DOHH2 (cell line): ENCODE measurements at regions not wholly inside any gene's neighbourhood (a gene's known extent, or its start where the extent isn't known, plus 50 kb on each side); places are given as distances from the start of the nearest gene placed in this dataset.

Experiments
- H3F3A ChIP-seq: fragments of 200-600 bp; sonication (generic), shearing (Covaris generic); 2 replicates; pipeline ENCODE4 v1.6.0; 2016; ENCODE audit warnings: antibody characterized with exemption, mild to moderate bottlenecking; ENCODE audit not compliant: control insufficient read depth, insufficient read depth
- H3K27ac ChIP-seq: fragments of 200-600 bp; sonication (generic); 2 replicates; pipeline ENCODE4 v1.5.1; 2014; ENCODE audit warnings: low read depth, mild to moderate bottlenecking, low read length, moderate library complexity
- H3K27me3 ChIP-seq: fragments of 200-600 bp; sonication (generic); 2 replicates; pipeline ENCODE4 v1.6.1; 2014; ENCODE audit warnings: mild to moderate bottlenecking, low read length, mixed read lengths; ENCODE audit not compliant: control insufficient read depth
- H3K36me3 ChIP-seq: fragments of 200-600 bp; sonication (generic); 2 replicates; pipeline ENCODE4 v1.6.1; 2014; ENCODE audit warnings: mild to moderate bottlenecking, low read length, moderate library complexity, mixed read lengths; ENCODE audit not compliant: control insufficient read depth
- H3K4me1 ChIP-seq: fragments of 200-600 bp; sonication (generic); 2 replicates; pipeline ENCODE4 v1.6.1; 2014; ENCODE audit warnings: mild to moderate bottlenecking, low read length, mixed read lengths; ENCODE audit not compliant: control insufficient read depth
- H3K4me2 ChIP-seq: fragments of 200-600 bp; sonication (generic); 2 replicates; pipeline ENCODE4 v1.6.0; 2014; ENCODE audit warnings: mild to moderate bottlenecking, low read length, moderate library complexity
- H3K4me3 ChIP-seq: fragments of 200-600 bp; sonication (generic); 2 replicates; pipeline ENCODE4 v1.5.1; 2014; ENCODE audit warnings: mild to moderate bottlenecking, low read length, mixed read lengths
- H3K79me2 ChIP-seq: fragments of 200-600 bp; sonication (generic); 2 replicates; pipeline ENCODE4 v1.6.1; 2014; ENCODE audit warnings: mild to moderate bottlenecking, low read length, mixed read lengths; ENCODE audit not compliant: control insufficient read depth
- H3K9me2 ChIP-seq: fragments of 200-600 bp; sonication (generic); replicated peaks from 2 replicates; pipeline ENCODE4 v1.6.1; 2014; ENCODE audit warnings: mild to moderate bottlenecking, low read length, mixed read lengths; ENCODE audit not compliant: control insufficient read depth
- H3K9me3 ChIP-seq: fragments of 200-600 bp; sonication (generic); 2 replicates; pipeline ENCODE4 v1.6.1; 2014; ENCODE audit warnings: antibody characterized with exemption, low read length, mixed read lengths; ENCODE audit not compliant: control insufficient read depth, insufficient read depth
- H4K20me1 ChIP-seq: fragments of 200-600 bp; sonication (generic); 2 replicates; pipeline ENCODE4 v1.6.0; 2014; ENCODE audit warnings: low read depth, mild to moderate bottlenecking, antibody characterized with exemption, low read length, moderate library complexity; ENCODE audit not compliant: control insufficient read depth, insufficient read depth
- EZH2phosphoT487 ChIP-seq: fragments of 200-600 bp; sonication (generic); IDR thresholded peaks from 2 replicates; pipeline ENCODE4 v1.6.1; 2017; ENCODE audit warnings: borderline replicate concordance, mild to moderate bottlenecking, antibody characterized with exemption, low read length, moderate library complexity, mixed read lengths
- TF ChIP-seq, protein P1 (sequence below): fragments of 200-600 bp; sonication (generic); IDR thresholded peaks from one replicate; pipeline ENCODE4 v1.5.1; 2014; ENCODE audit warnings: antibody characterized with exemption, mild to moderate bottlenecking, low read depth, low read length; ENCODE audit not compliant: poor library complexity, severe bottlenecking

DNA sequence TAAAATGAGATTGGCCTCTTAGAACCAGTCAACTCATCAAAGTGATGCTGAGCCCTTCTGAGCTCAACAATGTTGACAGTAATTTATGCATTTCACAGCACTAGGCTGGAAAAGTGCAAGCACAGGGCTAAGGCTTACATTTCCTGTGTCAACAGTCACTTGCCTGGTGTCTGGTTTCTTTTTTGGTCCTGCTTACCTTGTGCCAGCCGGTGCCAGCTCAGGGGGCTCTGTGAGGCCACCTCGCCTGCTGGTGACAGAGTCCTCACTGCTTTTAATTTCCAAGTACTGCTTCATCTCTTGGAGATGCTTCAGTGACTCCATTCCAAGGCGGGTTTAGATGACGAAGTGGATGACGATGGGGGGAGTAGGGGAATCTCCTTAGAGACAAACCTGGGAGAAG is 53.1 kb upstream of the KCNA1 start:
- H3K9me2 ChIP-seq, result no peaks in the 10 kb centered on the region
- no peak overlapping the region for H3K27ac ChIP-seq
- H3K27me3 ChIP-seq, result peaks cover 28% of the 10 kb centered on the region
- H3K36me3 ChIP-seq, result no peaks in the 10 kb centered on the region
- no peaks in the 10 kb centered on the region for H3K79me2 ChIP-seq
- H4K20me1 ChIP-seq, result no peaks in the 10 kb centered on the region
- H3K4me3 ChIP-seq, result no peak overlapping the region
- H3F3A ChIP-seq, result no peaks in the 10 kb centered on the region
- no peak for TF ChIP-seq EZH2phosphoT487
- TF ChIP-seq, protein P1, sequence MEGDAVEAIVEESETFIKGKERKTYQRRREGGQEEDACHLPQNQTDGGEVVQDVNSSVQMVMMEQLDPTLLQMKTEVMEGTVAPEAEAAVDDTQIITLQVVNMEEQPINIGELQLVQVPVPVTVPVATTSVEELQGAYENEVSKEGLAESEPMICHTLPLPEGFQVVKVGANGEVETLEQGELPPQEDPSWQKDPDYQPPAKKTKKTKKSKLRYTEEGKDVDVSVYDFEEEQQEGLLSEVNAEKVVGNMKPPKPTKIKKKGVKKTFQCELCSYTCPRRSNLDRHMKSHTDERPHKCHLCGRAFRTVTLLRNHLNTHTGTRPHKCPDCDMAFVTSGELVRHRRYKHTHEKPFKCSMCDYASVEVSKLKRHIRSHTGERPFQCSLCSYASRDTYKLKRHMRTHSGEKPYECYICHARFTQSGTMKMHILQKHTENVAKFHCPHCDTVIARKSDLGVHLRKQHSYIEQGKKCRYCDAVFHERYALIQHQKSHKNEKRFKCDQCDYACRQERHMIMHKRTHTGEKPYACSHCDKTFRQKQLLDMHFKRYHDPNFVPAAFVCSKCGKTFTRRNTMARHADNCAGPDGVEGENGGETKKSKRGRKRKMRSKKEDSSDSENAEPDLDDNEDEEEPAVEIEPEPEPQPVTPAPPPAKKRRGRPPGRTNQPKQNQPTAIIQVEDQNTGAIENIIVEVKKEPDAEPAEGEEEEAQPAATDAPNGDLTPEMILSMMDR, result no peak
- H3K4me2 ChIP-seq, result no peak overlapping the region
- H3K9me3 ChIP-seq, result no peaks in the 10 kb centered on the region
- peaks cover 3% of the 10 kb centered on the region for H3K4me1 ChIP-seq

DNA sequence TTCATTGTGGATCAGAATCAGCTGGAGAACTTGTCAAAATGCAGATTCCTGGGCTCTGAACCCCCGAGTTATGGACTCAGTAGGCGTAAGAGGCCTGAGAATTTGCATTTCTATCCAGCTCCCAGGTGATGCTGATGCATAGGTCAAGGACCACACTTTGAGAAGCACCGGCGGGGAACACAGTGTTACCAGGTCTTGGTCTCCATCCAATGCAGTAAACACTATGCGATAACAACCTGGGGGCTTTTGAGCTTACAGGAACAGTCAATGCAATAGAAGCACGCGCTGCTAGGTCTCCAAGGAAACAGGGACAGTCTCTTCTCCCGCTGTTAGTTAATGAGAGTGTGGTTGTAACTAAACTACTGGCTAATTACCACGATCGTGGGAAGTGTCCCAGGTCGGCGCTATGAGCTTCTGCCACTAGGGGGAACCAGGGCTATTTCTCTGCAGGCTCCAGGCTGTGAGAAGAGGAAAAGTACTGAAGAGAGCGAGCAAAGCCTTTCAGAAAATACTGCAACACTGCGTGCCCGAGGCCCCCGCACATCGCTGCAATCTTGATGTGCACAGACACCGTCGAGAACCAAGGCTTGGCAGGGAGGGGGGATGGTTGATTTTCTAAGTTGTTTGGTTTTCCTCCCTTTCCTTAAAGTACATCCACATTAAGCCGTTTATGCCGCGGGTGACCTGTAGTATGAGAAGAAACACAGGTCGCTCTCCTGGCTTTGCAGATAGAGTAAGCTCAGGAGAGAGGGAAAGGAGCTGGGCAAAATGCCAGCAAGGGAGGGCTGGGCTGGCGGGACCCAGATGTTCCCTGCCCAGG is 52.0 kb upstream of the KCNA1 start:
- Histone ChIP-seq H3K9me3 (no peaks in the 10 kb centered on the region), H3K4me1 (peaks cover 3% of the 10 kb centered on the region), H3K27ac (no peak overlapping the region), H3K79me2 (no peaks in the 10 kb centered on the region), H3K27me3 (peaks cover 29% of the 10 kb centered on the region), H3F3A (no peaks in the 10 kb centered on the region), H3K4me3 (peak overlapping the region; percentile 9; the same call in 1 of the 2 replicates), H3K36me3 (no peaks in the 10 kb centered on the region), H3K4me2 (peak overlapping the region; percentile 47), H4K20me1 (no peaks in the 10 kb centered on the region), H3K9me2 (no peaks in the 10 kb centered on the region)
- peak; percentile 57; the same call in 1 of the 2 replicates for TF ChIP-seq EZH2phosphoT487
- TF ChIP-seq, protein P1, result peak; percentile 93

DNA sequence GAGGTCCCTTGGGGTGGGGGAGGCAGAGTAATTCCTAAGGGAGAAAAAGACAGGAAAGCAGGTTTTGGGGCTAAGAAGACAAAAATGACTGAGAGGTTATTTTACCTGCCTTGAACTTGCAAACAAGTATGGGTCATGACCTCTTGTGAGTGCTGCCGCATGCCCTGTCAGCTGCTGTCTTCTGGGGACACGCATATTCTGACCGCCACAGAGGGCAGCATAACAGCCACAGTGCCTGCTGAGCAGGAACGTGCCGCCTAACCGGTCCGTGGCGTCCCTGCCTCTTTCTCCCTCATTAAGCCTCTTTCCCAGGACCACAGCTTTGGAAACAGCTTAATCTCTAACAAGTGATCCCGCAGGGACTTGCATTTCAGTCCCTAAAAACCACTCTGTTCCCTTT is 51.3 kb upstream of the KCNA1 start:
- H3K36me3 ChIP-seq, result no peaks in the 10 kb centered on the region
- H3K9me3 ChIP-seq, result no peaks in the 10 kb centered on the region
- TF ChIP-seq, protein P1, result no peak
- no peak for TF ChIP-seq EZH2phosphoT487
- no peaks in the 10 kb centered on the region for H4K20me1 ChIP-seq
- H3K27me3 ChIP-seq, result peaks cover 36% of the 10 kb centered on the region
- H3K4me2 ChIP-seq, result no peak overlapping the region
- peaks cover 3% of the 10 kb centered on the region for H3K4me1 ChIP-seq
- no peaks in the 10 kb centered on the region for H3F3A ChIP-seq
- no peak overlapping the region for H3K4me3 ChIP-seq
- H3K27ac ChIP-seq, result no peak overlapping the region
- no peaks in the 10 kb centered on the region for H3K79me2 ChIP-seq
- no peaks in the 10 kb centered on the region for H3K9me2 ChIP-seq
